IMR-90 (cell line): ENCODE measurements at regions not wholly inside any gene's neighbourhood (a gene's known extent, or its start where the extent isn't known, plus 50 kb on each side); places are given as distances from the start of the nearest gene placed in this dataset.

Experiments
- ATAC-seq: fragments of 200-7000 bp; cut with Tn5 transposase; 2 replicates; pipeline ENCODE4 v1.9.1; 2020; ENCODE audit warnings: low read depth, mild to moderate bottlenecking, moderate library complexity
- BruUV-seq: library from RNA; stranded (reverse); fragments of 400-500 nt; replicated peaks from 2 replicates; lab custom pipeline; 2021; lab: Mats Ljungman, UMichigan
- CTCF ChIA-PET: fragments of 300-600 bp; formaldehyde crosslinking; extraction: SDS; loops from one replicate; lab custom pipeline; 2021; ENCODE audit warnings: antibody characterized with exemption; lab: Yijun Ruan, JAX
- POLR2A ChIA-PET: fragments of 300-600 bp; sonication (Branson Sonifier 250); formaldehyde crosslinking; loops from one replicate; lab custom pipeline; 2022; ENCODE audit warnings: antibody characterized with exemption; ENCODE audit not compliant: unreplicated experiment; lab: Charles Lee
- DNase-seq: peaks from one replicate; pipeline ENCODE4 v3.0.0; 2013
- H2AFZ ChIP-seq: replicated peaks from 2 replicates; pipeline ENCODE3; 2013; ENCODE audit warnings: low read length, mild to moderate bottlenecking; ENCODE audit not compliant: poor library complexity
- H2AK5ac ChIP-seq: 2 replicates; pipeline ENCODE4 v1.6.1; 2013; ENCODE audit warnings: low read depth, low read length, inconsistent platforms
- H2AK9ac ChIP-seq: replicated peaks from 2 replicates; pipeline ENCODE3; 2013; ENCODE audit warnings: mild to moderate bottlenecking, low read depth, low read length, moderate library complexity; ENCODE audit not compliant: poor library complexity
- H2BK120ac ChIP-seq: 2 replicates; pipeline ENCODE4 v1.6.1; 2013; ENCODE audit warnings: low read depth, low read length, inconsistent platforms
- H2BK15ac ChIP-seq: 3 replicates; pipeline ENCODE4 v1.6.1; 2013; ENCODE audit warnings: low read depth, low read length, inconsistent platforms
- H2BK20ac ChIP-seq: 2 replicates; pipeline ENCODE4 v1.6.1; 2013; ENCODE audit warnings: low read depth, mild to moderate bottlenecking, inconsistent platforms, low read length, moderate library complexity
- H2BK5ac ChIP-seq: 2 replicates; pipeline ENCODE4 v1.6.1; 2013; ENCODE audit warnings: mild to moderate bottlenecking, low read depth, low read length, inconsistent platforms; ENCODE audit not compliant: poor library complexity, severe bottlenecking
- H3K14ac ChIP-seq: replicated peaks from 2 replicates; pipeline ENCODE4 v1.6.1; 2013; ENCODE audit warnings: low read depth, low read length, inconsistent platforms
- H3K18ac ChIP-seq: 2 replicates; pipeline ENCODE4 v1.6.1; 2013; ENCODE audit warnings: low read depth, low read length, control low read depth
- H3K23ac ChIP-seq: 2 replicates; pipeline ENCODE4 v1.6.1; 2013; ENCODE audit warnings: low read depth, low read length, inconsistent platforms
- H3K27ac ChIP-seq: 2 replicates; pipeline ENCODE4 v1.5.1; 2013; ENCODE audit warnings: mild to moderate bottlenecking, control low read depth, low read length; ENCODE audit not compliant: insufficient read depth
- H3K27me3 ChIP-seq: 2 replicates; pipeline ENCODE4 v1.6.1; 2013; ENCODE audit warnings: low read length; ENCODE audit not compliant: control insufficient read depth, insufficient read depth
- H3K36me3 ChIP-seq: 2 replicates; pipeline ENCODE4 v1.6.1; 2013; ENCODE audit warnings: low read length, mixed read lengths; ENCODE audit not compliant: control insufficient read depth, insufficient read depth
- H3K4ac ChIP-seq: 2 replicates; pipeline ENCODE4 v1.6.1; 2013; ENCODE audit warnings: low read depth, low read length, inconsistent platforms
- H3K4me1 ChIP-seq: 2 replicates; pipeline ENCODE4 v1.6.1; 2013; ENCODE audit warnings: low read length, mixed read lengths; ENCODE audit not compliant: control insufficient read depth, insufficient read depth
- H3K4me2 ChIP-seq: 2 replicates; pipeline ENCODE4 v1.6.1; 2013; ENCODE audit warnings: low read depth, mild to moderate bottlenecking, control low read depth, low read length, moderate library complexity
- H3K4me3 ChIP-seq: 2 replicates; pipeline ENCODE4 v1.5.1; 2013; ENCODE audit warnings: low read depth, mild to moderate bottlenecking, control low read depth, low read length, moderate library complexity; ENCODE audit not compliant: insufficient read depth
- H3K56ac ChIP-seq: 2 replicates; pipeline ENCODE4 v1.6.1; 2013; ENCODE audit warnings: low read length, inconsistent platforms; ENCODE audit not compliant: insufficient read depth; ENCODE audit errors: extremely low read depth
- H3K79me1 ChIP-seq, 2 experiments: 2 replicates each; pipeline ENCODE4 v1.6.1; 2013; ENCODE audit warnings: low read length in 2 of 2, inconsistent platforms in 1 of 2, low read depth in 1 of 2
- H3K9ac ChIP-seq: 2 replicates; pipeline ENCODE4 v1.6.1; 2013; ENCODE audit warnings: low read depth, low read length, control low read depth
- H3K9me1 ChIP-seq: 2 replicates; pipeline ENCODE4 v1.6.1; 2013; ENCODE audit warnings: low read length, inconsistent platforms; ENCODE audit not compliant: insufficient read depth
- H3K9me3 ChIP-seq: 2 replicates; pipeline ENCODE4 v1.6.1; 2013; ENCODE audit warnings: low read length; ENCODE audit not compliant: control insufficient read depth, insufficient read depth
- H4K20me1 ChIP-seq: 2 replicates; pipeline ENCODE4 v1.6.1; 2013; ENCODE audit warnings: low read length, inconsistent platforms; ENCODE audit not compliant: insufficient read depth
- H4K5ac ChIP-seq: 2 replicates; pipeline ENCODE4 v1.6.1; 2013; ENCODE audit warnings: mild to moderate bottlenecking, low read depth, low read length, control low read depth
- H4K8ac ChIP-seq, 2 experiments: 2 replicates each; pipeline ENCODE4 v1.6.1; 2013; ENCODE audit warnings: low read depth in 2 of 2, low read length in 2 of 2, control low read depth in 1 of 2, inconsistent platforms in 1 of 2
- H4K91ac ChIP-seq: 2 replicates; pipeline ENCODE4 v1.6.1; 2013; ENCODE audit warnings: low read depth, low read length, inconsistent platforms; ENCODE audit not compliant: insufficient read depth
- BHLHE40 ChIP-seq: fragments of 150-350 bp; IDR thresholded peaks from 2 replicates; pipeline ENCODE4 v1.6.1; 2016; ENCODE audit warnings: mild to moderate bottlenecking, low read depth, low read length
- CEBPB ChIP-seq: IDR thresholded peaks from 2 replicates; pipeline ENCODE4 v1.6.1; 2012; ENCODE audit warnings: low read depth, low read length, improper control_type of control experiment
- CTCF ChIP-seq: conservative IDR thresholded peaks from 2 replicates; pipeline ENCODE4 v1.5.1; 2012; ENCODE audit warnings: mild to moderate bottlenecking, low read depth, low read length, improper control_type of control experiment
- ELK1 ChIP-seq: fragments of 150-350 bp; IDR thresholded peaks from 2 replicates; pipeline ENCODE4 v1.6.1; 2016; ENCODE audit warnings: low read depth, mild to moderate bottlenecking, low read length, moderate library complexity, borderline replicate concordance
- FOS ChIP-seq: fragments of 150-350 bp; IDR thresholded peaks from 2 replicates; pipeline ENCODE4 v1.6.1; 2016; ENCODE audit warnings: low read depth, low read length
- MAFK ChIP-seq: IDR thresholded peaks from 2 replicates; pipeline ENCODE4 v1.6.1; 2012; ENCODE audit warnings: low read depth, low read length, improper control_type of control experiment
- MAZ ChIP-seq: IDR thresholded peaks from 2 replicates; pipeline ENCODE4 v1.6.1; 2012; ENCODE audit warnings: low read depth, mild to moderate bottlenecking, low read length, improper control_type of control experiment, moderate library complexity, borderline replicate concordance
- POLR2A ChIP-seq: IDR thresholded peaks from 2 replicates; pipeline ENCODE4 v1.6.1; 2012; ENCODE audit warnings: mild to moderate bottlenecking, low read depth, low read length
- RAD21 ChIP-seq: IDR thresholded peaks from 2 replicates; pipeline ENCODE4 v1.6.1; 2012; ENCODE audit warnings: low read length, improper control_type of control experiment
- RCOR1 ChIP-seq: IDR thresholded peaks from 2 replicates; pipeline ENCODE4 v1.6.1; 2012; ENCODE audit warnings: mild to moderate bottlenecking, low read length, improper control_type of control experiment; ENCODE audit not compliant: insufficient replicate concordance
- USF2 ChIP-seq: fragments of 150-350 bp; IDR thresholded peaks from 2 replicates; pipeline ENCODE4 v1.6.1; 2017; ENCODE audit warnings: mild to moderate bottlenecking, antibody characterized with exemption, low read length, low read depth
- WGBS, 2 experiments: methylation state at CpG; one replicate each; pipeline versions ENCODE4 v1.1.5 to v1.1.7; 2013; ENCODE audit warnings: missing lambda C conversion rate in 2 of 2; ENCODE audit not compliant: insufficient read length in 1 of 2; ENCODE audit errors: extremely low coverage in 2 of 2; 5-methylcytosine and 5-hydroxymethylcytosine counted together
- dilution Hi-C: fragments of 300-500 bp; cut with HindIII; formaldehyde crosslinking; loops from one replicate; pipeline ENCODE4 v1.14.3; 2018; ENCODE audit warnings: low sequenced_read_pairs; ENCODE audit not compliant: unreplicated experiment
- in situ Hi-C: fragments of 300-500 bp; cut with MboI; formaldehyde crosslinking; loops from 3 replicates; pipeline ENCODE4 v1.14.3; 2019; ENCODE audit warnings: low sequenced_read_pairs, inconsistent platforms, mixed read lengths
- intact Hi-C: fragments of 100-400 bp; cut with micrococcal nuclease; formaldehyde crosslinking; loops from 2 replicates; pipeline ENCODE4 v1.10.0; 2022

- no peak for TF ChIP-seq ELK1
- no peak for TF ChIP-seq POLR2A
- TF ChIP-seq CEBPB = no peak
- no peak for TF ChIP-seq MAZ
- TF ChIP-seq MAFK = no peak
- no peak for TF ChIP-seq BHLHE40
- TF ChIP-seq RCOR1 = no peak
- TF ChIP-seq FOS = no peak
- TF ChIP-seq USF2 = no peak
- no peak for TF ChIP-seq CTCF
- no peak for TF ChIP-seq RAD21
- in situ Hi-C loops (no loop called here), dilution Hi-C loops (no loop called here), intact Hi-C loops (no loop called here)
- Histone ChIP-seq H3K14ac (no peak overlapping the region), H4K8ac (no peak overlapping the region), H3K27ac (no peak overlapping the region), H2BK20ac (no peak overlapping the region), H3K4ac (no peak overlapping the region), H2AK5ac (no peak overlapping the region), H3K9me1 (no peaks in the 10 kb centered on the region), H3K9me3 (peaks cover 4% of the 10 kb centered on the region; the same call in 1 of the 2 replicates), H3K23ac (no peak overlapping the region), H3K4me1 (no peaks in the 10 kb centered on the region), H3K4me3 (no peak overlapping the region), H3K18ac (no peak overlapping the region), H3K56ac (no peak overlapping the region), H3K9ac (no peak overlapping the region), H2BK120ac (no peak overlapping the region), H3K36me3 (no peaks in the 10 kb centered on the region), H4K91ac (no peak overlapping the region), H2AK9ac (no peak overlapping the region), H4K20me1 (no peaks in the 10 kb centered on the region), H4K5ac (no peak overlapping the region), H2AFZ (no peak overlapping the region), H3K4me2 (no peak overlapping the region), H3K27me3 (no peaks in the 10 kb centered on the region), H3K79me1 (no peaks in the 10 kb centered on the region), H2BK5ac (no peak overlapping the region), H2BK15ac (no peak overlapping the region)
- no peak for ATAC-seq
- BruUV-seq = no TSS peak
- WGBS, 2 experiments = no CpG with 5 or more reads among the region's 2 CpGs
- POLR2A ChIA-PET = no interaction called here
- no peak for DNase-seq
- CTCF ChIA-PET = no interaction called here
Observed at GRCh38 chr20:43355610-43356009, 102.1 kb upstream of the SRSF6 start.
